NCI-H2107 (cell line): ENCODE measurements at regions not wholly inside any gene's neighbourhood (a gene's known extent, or its start where the extent isn't known, plus 50 kb on each side); places are given as distances from the start of the nearest gene placed in this dataset.

Experiments
- DNase-seq: peaks from one replicate; lab custom pipeline; 2025; lab: John Stamatoyannopoulos, UW

DNA sequence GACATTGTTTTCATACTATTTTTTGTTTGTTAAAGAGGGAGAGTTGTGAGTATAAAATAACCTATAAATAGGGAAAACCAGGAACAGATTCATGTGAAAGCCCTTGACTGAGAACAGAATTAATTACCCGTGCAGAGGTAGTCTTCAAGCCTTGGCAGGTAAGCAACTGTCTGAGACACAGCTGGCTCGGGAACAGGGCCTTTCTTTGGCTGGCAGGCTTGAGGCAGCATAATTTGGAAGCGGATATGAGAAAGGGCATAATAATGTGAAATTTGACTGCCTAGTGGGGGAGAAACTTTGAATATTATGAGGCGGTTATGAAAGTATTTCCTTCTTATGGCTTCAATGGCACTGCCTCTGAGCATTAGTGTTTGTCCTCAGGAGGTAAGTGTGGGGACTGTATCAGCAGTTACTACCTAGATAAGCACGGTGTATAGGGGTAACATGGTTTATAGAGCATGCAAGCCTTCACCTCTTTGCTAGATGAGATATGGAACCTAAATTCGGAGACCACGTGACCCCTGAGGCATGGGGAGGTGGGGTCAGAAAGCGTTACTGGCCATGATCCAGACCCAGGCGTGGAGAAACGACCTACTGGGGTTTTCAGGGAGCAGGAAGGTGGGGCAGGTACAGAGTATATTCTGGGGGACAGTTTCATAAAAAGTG, 210.2 kb upstream of the GAS1 start:
- DNase-seq: no peak

DNA sequence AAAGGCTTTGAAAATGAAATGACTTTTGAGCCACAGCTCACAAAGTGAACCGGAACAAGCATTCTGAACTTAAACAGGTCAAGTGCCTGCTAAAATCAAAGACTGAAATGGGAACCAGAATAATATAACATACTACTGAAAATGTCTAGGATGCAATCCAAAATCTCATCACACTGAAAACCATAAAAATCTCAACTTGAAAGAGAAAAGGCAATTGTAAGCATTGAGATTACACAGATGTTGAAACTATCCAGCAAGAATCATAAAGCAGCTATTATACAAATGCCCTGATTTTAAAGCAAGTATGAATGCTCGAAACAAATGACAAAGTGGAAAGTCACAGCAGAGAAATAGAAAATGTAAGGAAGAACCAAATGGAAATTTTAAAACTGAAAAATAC, 211.5 kb upstream of the GAS1 start:
- no peak for DNase-seq

GRCh38 chr9:87160148-87161102, 213.1 kb upstream of the GAS1 start:
- DNase-seq: no peak

GRCh38 chr9:87167161-87167560, 219.9 kb upstream of the GAS1 start:
- no peak for DNase-seq

- DNase-seq: no peak
Measured at GRCh38 chr9:87167582-87167981, 220.3 kb upstream of the GAS1 start.

DNA sequence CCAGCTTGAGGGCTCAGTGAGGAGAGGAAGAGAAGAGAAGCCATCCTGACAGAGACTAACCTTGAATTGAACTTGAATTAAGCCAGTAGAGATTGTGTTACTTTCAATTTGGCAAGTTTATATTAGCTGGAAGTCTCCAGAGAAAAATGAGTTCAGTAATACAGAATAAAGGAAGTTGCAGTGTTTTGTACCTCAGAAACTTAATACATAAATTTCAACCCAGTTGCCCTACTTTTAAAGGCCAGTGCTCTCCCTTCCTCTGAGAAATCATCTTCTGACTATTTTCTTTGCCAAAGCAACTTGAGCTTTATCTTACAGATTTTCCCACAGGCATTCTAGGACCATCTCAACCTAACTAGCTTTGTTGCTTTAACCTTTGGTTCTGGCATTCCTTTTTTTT, 231.0 kb upstream of the GAS1 start:
- no peak for DNase-seq

DNA sequence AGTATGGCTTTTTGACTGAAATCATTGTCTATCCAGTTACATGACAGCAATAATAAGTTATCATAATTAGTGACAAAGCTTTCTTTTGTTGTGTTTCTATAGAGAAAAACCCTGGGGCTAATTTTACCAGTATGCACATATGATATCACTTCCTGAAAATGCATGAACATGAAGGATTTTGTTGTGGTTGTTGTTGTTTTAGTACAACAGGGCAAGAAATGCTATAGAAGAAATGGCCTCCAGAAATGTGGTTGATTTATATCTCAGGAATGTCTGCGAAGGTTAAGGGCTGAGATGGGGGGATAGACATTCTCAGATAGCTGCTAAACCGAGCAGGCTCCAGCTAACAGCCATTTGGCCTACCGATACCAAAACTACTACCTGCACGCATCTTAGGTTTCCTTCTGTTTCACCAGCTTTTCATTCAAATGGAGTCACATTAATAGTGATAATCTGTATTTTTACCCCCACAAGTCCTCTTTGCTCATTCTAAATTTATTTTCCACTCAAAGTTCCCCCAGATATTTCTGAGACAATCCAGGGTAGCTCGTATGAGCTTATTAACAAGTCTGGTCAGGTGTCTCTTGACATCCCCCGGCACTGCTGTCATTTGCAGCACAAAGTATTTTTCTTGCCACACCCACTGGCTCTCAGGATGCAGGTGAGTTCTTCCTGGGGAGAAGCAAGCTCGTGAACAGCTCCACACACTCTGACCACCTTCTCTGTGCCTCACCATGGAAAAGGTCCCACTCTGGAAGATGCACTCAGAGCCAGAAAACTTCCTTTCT, 232.4 kb upstream of the GAS1 start:
- DNase-seq: no peak

DNA sequence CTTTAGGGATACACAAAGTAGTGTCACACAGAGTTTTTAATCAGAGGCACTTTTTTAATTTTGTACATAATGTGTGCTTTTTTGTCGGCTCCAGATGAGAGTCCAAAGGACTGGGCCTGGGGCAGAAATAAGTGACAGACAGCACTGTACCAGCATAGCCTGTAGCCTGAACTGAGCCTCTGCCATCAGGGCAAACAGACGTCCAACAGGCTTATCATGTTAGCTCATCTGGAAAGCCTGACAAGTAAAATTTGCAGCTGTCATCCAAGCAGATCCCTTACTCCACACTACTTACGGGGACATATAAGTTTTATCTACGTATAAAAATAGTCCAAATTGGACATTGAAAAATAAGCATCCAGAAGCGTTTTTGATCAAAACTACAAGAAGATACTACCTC, 233.1 kb upstream of the GAS1 start:
- no peak for DNase-seq

- no peak for DNase-seq
Measured at GRCh38 chr9:87180841-87181240, 233.5 kb upstream of the GAS1 start.

- DNase-seq: no peak
Measured at GRCh38 chr9:87181670-87182069, 234.4 kb upstream of the GAS1 start.

DNA sequence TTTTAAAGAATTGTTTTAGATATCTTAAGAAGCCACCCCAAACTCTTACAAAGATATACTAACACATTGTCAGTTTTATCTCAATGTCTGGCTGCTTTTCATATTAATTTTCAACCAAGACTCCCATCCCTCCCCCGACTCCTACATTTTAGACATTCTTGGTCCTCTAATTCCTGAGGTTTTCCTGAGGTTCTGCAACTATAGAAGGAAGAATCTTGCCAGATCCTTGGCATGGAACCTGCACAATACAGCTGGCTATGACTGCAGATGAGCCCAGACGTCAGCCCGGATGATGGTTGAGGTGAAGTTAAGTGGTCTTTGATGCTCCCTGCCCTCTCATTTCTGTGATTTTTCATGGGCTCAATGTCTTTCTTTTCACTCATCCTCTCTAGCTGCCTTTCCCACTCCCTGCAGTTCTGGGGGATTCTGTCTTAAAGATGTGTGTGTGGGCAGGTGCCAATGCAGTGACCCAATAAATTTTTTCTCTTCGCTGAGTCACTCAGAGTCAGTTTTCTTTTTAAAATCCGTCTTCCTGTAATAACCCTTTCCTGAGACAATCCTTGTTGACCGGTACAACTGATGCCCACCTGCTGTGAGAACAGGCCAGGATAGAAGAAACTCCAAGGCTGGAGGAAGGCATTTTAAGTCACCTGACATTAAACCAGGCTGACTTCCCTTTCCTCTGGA, 237.8 kb upstream of the GAS1 start:
- no peak for DNase-seq

DNA sequence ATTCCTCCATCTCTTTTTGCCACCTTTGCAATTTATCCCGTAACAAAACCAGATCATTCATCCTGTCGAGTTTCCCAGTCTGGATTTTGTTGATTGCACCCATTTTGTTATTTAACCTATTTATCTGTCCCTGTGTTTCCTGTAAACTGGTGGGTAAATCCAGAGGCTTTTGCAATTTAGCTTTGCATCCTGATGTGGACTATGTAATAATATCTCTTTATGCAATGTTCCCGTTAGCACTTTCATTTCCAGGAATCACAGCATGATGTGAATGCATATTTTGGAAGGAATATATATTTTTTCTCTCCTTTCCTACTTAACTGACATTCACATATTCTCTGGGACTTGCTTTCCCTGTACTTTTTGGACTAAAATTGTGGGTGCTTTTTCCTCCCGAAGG, 240.3 kb upstream of the GAS1 start:
- DNase-seq: no peak

DNA sequence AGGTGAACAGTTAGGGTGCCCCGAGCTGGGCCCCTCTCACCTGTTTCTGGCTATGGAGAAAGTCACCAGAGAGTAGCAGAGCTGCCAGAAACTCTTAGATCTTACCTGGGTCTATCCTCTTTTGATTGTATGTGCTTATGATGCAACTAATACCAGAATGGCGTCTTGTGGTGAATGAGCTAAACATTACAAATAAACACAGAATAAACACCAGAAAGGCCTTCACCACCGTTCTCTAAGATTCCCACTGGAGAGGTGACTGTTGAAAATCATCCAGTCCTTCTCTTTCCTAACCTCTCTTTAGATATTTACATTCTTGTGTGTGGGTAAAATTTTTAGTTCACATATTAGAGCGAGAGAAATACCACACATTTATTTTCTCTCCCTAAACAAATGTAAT, 241.7 kb upstream of the GAS1 start:
- DNase-seq: no peak

DNA sequence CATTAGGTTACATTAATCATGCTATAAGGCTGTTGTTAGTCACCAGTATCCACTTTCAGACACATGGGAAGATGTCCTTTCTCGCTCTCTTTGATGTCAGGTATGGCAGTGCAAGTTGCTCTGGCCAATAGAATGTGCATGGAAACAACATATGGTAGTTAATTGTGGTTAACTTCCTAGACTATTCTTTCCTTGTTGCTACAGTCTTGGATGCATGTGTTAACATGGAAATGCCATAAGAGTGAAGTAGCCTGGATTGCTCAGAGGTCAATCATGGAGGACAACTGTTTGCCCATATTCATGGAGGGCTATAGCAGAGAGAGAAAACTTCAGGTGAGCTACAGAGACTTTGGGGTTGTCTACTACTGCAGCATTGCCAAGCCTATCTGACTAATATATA, 245.8 kb upstream of the GAS1 start:
- no peak for DNase-seq

- DNase-seq: no peak
Measured at GRCh38 chr9:87193925-87194868, 246.9 kb upstream of the GAS1 start.

DNA sequence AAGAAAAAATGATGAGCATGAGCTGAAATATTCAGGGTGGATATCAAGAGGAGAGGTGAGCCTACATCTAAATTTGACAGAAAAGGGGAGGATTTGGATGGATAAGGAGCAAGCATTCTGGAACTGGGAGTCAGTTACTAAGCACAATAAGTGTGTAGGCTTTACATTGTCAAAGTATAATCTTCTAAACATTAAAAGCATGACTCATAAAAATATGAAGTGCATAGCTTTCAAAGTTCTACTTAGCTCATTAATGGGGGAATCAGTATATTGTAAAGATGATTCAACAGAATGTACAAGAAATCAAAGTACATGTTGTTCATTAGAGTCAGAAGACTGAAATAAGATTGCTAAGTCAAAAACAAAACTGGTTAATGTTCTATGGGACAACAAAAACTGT, 248.0 kb upstream of the GAS1 start:
- DNase-seq: no peak

DNA sequence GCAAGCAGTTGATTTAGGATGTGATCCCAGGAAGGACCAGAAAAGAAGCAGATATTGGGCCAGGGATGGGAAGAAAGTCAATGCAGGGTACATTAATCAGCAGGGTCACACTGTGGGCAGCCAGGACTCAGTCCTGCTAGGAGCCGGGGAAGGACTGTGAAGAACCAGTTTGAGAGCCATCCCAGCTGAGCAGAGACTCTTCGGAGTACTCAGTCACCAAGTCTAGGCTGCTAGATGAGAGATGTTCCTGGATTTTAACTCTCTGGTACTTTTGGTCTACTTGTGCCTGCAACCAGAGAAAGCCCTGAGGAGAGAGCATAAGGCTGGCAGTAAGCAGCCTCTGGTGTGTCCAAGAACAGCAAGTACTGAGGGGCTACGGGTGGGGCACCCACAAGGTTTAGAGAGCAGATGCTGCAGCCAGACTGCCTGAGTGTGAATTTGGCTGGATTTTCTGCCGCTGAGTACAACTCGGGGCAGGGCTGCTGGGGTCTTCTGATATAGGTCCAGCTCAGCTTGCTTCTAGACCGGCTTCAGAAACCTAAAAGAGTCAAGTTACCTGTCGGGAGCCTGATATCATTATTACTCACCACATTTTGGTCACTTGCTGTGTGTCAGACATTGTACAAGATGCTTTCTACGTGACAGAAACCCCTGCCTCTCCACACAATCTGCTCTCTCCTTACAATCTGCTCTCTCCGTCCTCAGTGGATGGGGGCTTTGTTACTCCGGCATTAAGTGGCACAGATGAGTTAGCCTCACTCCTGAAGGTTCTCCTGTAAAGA, 250.2 kb upstream of the GAS1 start:
- DNase-seq: no peak

DNA sequence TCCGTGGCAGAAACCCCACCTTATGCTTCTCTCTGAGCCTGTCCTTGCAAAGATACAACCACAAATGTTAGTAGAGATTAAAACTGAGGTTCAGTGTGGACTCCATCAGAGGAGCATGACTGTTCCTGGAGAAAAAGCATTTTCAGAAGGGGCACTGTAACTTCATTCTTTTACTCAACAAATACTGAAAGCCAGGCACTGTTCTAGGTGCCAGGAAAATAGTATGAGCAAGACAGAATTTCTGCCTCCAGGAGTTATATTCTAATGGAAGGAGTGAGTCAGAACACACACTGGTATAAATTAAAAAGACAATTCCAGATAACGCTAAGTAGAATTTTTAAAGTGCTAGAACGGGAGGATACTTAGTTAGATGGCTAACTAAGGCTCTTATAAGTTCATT, 251.4 kb upstream of the GAS1 start:
- no peak for DNase-seq

GRCh38 chr9:87199278-87199677, 252.0 kb upstream of the GAS1 start:
- DNase-seq: no peak

DNA sequence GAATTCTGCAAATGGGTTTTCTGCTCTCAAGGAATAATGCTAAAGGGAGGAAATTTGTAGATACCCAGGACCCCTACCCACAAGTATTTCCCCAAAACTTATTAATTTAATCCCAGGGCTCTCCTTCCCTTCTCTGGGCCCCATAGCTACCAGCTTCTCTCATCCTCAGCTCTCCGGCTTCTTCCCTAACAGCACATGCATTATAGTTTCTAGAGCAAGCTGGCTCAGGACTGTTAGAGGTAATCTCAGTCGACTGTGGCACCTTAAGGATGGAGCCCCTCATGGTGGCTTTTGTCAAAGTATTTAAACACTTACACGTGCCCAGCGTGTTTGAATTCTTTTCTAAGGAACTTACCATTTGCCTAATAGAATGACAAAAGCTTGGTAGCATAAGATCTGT, 252.5 kb upstream of the GAS1 start:
- DNase-seq: no peak
